ENCODE measurements at regions not wholly inside any gene's neighbourhood (a gene's known extent, or its start where the extent isn't known, plus 50 kb on each side); places are given as distances from the start of the nearest gene placed in this dataset.

DNA sequence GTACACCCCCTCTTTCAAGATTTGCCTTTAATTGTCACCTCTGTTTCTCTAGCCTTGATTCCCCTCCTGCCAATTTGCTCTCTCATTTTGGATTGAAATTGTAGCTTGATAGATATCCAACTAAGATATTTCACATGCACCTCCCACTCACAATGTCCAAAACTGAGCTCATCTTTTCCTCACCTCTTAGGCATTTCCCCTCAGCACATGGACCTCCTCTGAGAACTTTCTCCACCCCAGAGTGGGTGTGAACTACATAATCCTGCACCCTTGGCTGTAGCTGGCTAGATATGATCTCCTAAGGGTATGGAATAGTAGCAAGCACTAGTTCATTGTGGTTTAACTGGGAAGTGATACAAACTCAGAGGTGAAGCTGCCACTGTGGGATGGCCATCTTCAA lies 91.5 kb upstream of the SESN3 start:
- Histone ChIP-seq H3K4me3 (no peak overlapping the region), H3K27me3 (no peaks in the 10 kb centered on the region), H3K36me3 (no peaks in the 10 kb centered on the region), H3K9me3 (no peaks in the 10 kb centered on the region), H3K4me1 (peaks cover 0 to 13% of the 10 kb centered on the region in 2 donors), H3K27ac (no peak overlapping the region)
- DNase-seq (ENCODE audit: low spot score) = no peak
- TF ChIP-seq, protein P1, sequence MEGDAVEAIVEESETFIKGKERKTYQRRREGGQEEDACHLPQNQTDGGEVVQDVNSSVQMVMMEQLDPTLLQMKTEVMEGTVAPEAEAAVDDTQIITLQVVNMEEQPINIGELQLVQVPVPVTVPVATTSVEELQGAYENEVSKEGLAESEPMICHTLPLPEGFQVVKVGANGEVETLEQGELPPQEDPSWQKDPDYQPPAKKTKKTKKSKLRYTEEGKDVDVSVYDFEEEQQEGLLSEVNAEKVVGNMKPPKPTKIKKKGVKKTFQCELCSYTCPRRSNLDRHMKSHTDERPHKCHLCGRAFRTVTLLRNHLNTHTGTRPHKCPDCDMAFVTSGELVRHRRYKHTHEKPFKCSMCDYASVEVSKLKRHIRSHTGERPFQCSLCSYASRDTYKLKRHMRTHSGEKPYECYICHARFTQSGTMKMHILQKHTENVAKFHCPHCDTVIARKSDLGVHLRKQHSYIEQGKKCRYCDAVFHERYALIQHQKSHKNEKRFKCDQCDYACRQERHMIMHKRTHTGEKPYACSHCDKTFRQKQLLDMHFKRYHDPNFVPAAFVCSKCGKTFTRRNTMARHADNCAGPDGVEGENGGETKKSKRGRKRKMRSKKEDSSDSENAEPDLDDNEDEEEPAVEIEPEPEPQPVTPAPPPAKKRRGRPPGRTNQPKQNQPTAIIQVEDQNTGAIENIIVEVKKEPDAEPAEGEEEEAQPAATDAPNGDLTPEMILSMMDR (IDR thresholded peaks at IDR 0.05) = no peak

DNA sequence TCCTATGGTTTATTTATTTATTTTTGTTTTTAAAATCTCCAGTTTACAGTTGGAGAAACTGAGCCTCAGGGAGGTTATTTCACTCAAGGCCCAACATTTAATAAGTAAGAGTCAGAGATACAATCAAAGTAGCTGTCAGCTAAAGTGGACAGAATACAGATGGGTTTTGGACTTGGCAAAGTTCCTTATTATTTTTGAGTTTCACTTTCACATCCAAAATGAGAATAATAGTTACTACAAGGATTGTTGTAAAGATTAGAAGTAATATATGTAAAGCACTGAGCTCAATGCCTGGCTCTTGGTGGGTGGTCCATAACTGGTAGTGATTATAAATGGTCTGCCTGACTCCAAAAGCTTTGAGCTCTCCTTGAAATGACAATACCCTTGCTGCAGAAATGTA lies 87.5 kb upstream of the SESN3 start:
- TF ChIP-seq, protein P1 (IDR thresholded peaks at IDR 0.05) = no peak
- Histone ChIP-seq H3K4me3 (no peak overlapping the region), H3K9me3 (no peaks in the 10 kb centered on the region), H3K27ac (no peak overlapping the region), H3K4me1 (peaks cover 0 to 13% of the 10 kb centered on the region in 2 donors), H3K27me3 (no peaks in the 10 kb centered on the region), H3K36me3 (no peaks in the 10 kb centered on the region)
- no peak for DNase-seq (ENCODE audit: low spot score)

DNA sequence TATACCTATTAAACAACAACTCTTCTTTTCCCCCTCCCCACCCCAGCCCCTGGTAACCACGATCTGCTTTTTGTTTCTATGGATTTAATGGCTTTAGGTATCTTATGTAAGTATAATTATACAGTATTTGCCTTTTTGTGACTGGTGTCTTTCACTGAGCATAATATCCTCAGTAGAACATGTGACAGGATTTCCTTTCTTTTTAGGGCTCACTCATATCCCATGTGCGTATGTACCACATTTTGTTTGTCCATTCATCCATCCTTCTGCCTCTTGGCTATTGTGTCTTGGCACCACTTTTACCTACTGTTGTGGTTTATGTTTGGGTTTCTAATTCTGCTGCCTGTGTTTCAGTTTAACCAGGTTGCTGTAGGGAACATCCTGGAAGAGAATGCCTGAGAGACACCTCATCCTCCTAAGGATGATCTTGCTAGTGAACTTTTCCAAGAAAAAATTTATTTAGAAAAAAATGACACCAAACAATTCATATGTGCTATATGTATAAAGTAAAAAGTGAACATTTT lies 77.6 kb upstream of the SESN3 start:
- Histone ChIP-seq H3K4me1 (no peaks in the 10 kb centered on the region), H3K9me3 (no peaks in the 10 kb centered on the region), H3K4me3 (no peak overlapping the region)

DNA sequence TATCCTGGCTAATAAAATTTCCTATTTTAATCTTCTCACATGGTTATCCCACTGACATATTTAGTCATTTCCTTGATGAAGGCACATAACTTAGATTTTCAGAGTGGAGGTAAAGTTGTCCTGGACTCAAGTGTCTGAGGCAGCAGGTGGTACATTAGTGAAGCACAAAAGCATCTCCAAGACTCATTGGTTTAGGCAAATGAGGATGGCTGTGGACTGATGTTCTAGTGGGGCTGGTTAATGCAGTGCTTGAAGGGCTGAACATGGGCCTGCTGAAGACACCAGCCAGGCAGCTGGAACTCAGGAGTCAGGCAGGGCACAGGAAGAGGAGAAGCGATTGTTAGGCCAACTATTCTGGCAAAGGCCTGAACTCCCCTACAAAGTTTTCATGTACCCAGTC lies 76.3 kb upstream of the SESN3 start:
- Histone ChIP-seq H3K36me3 (no peaks in the 10 kb centered on the region), H3K9me3 (no peaks in the 10 kb centered on the region), H3K4me3 (no peak overlapping the region), H3K4me1 (no peaks in the 10 kb centered on the region), H3K27me3 (no peaks in the 10 kb centered on the region), H3K27ac (no peak overlapping the region)
- TF ChIP-seq, protein P1 (IDR thresholded peaks at IDR 0.05) = no peak
- DNase-seq (ENCODE audit: low spot score) = no peak

More for the DNA sequence above, 77.6 kb upstream of the SESN3 start:
- H3K27me3 ChIP-seq = no peaks in the 10 kb centered on the region
- no peak for DNase-seq (ENCODE audit: low spot score)
- no peak overlapping the region for H3K27ac ChIP-seq
- TF ChIP-seq, protein P1 (IDR thresholded peaks at IDR 0.05) = no peak
- no peaks in the 10 kb centered on the region for H3K36me3 ChIP-seq

DNA sequence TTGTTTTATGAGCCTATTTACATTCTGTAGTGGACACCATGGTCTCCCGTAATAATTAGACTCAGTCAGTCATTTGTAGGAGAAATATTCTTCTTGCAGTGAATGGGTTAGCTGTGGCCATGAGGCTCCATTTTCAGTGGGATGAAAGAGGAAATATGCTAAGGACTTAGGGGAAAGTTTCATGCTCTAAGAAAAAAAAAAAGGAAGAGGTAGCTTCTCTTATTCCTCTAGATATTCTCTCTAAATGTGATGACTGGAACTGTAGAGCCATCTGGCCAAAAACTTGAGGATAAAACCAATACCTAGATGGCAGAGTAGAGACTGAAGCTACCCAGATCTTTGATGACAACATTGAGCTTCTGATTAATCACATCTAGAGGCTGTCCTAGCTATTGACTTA lies 75.8 kb upstream of the SESN3 start:
- no peak for DNase-seq (ENCODE audit: low spot score)
- H3K4me1 ChIP-seq = no peaks in the 10 kb centered on the region
- TF ChIP-seq, protein P1 (IDR thresholded peaks at IDR 0.05) = no peak
- H3K27me3 ChIP-seq = no peaks in the 10 kb centered on the region
- no peak overlapping the region for H3K27ac ChIP-seq
- H3K9me3 ChIP-seq = no peaks in the 10 kb centered on the region
- H3K36me3 ChIP-seq = no peaks in the 10 kb centered on the region
- H3K4me3 ChIP-seq = no peak overlapping the region

DNA sequence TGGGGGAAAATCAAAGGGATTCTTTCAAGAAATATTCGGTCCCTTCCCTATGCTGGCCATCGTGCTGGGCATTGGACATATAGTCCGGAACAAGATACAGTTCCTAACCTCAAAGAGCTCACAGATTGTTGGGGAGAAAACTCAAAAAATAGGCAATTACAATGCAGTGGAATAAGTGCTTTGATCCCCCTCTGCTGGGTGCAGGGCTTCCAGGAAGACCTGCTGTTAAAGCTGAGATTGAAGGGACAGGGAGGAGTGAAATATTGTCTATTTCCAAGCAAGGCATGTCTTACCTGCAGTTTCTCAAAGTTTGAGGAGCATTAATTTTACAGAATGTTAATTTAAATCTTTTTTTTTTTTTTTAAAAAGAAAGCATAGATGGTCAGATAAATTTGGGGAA lies 75.1 kb upstream of the SESN3 start:
- Histone ChIP-seq H3K27me3 (no peaks in the 10 kb centered on the region), H3K4me3 (no peak overlapping the region), H3K9me3 (no peaks in the 10 kb centered on the region), H3K36me3 (no peaks in the 10 kb centered on the region), H3K4me1 (no peaks in the 10 kb centered on the region), H3K27ac (no peak overlapping the region)
- TF ChIP-seq, protein P1 (IDR thresholded peaks at IDR 0.05) = no peak
- DNase-seq (ENCODE audit: low spot score) = no peak
